Skin of body (tissue), 1 donor: ENCODE measurements at regions not wholly inside any gene's neighbourhood (a gene's known extent, or its start where the extent isn't known, plus 50 kb on each side); places are given as distances from the start of the nearest gene placed in this dataset.
A peak's percentile ranks its signal among the peaks of the same experiment; 100 is the strongest.

ENCODE experiments used
- DNase-seq: peaks from one replicate; lab custom pipeline; 2025; lab: John Stamatoyannopoulos, UW

- DNase-seq, result no peak
Observed at GRCh38 chr18:6465281-6465680, 50.6 kb upstream of the L3MBTL4 start.

- DNase-seq, result peak; percentile 54
Observed at GRCh38 chr18:6476190-6476589, 61.5 kb upstream of the L3MBTL4 start.

- DNase-seq, result no peak
Observed at GRCh38 chr18:6476880-6477279, 62.2 kb upstream of the L3MBTL4 start.

GRCh38 chr18:6478121-6478520 lies 63.4 kb upstream of the L3MBTL4 start:
- peak; percentile 80 for DNase-seq

- no peak for DNase-seq
Observed at GRCh38 chr18:6479699-6480098, 65.0 kb upstream of the L3MBTL4 start.

- DNase-seq, result peak; percentile 89
Observed at GRCh38 chr18:6482198-6482977, 67.7 kb upstream of the L3MBTL4 start.

GRCh38 chr18:6484659-6485058 lies 69.9 kb upstream of the L3MBTL4 start:
- no peak for DNase-seq

- no peak for DNase-seq
Observed at GRCh38 chr18:6486313-6486712, 71.6 kb upstream of the L3MBTL4 start.

- DNase-seq, result no peak
Observed at GRCh38 chr18:6486764-6487426, 72.2 kb upstream of the L3MBTL4 start.

- DNase-seq, result no peak
Observed at GRCh38 chr18:6487968-6488367, 73.3 kb upstream of the L3MBTL4 start.

- DNase-seq, result no peak
Observed at GRCh38 chr18:6488956-6489355, 74.2 kb upstream of the L3MBTL4 start.

- no peak for DNase-seq
Observed at GRCh38 chr18:6489977-6490376, 75.3 kb upstream of the L3MBTL4 start.

- no peak for DNase-seq
Observed at GRCh38 chr18:6493194-6493593, 78.5 kb upstream of the L3MBTL4 start.

GRCh38 chr18:6495536-6495935 lies 80.8 kb upstream of the L3MBTL4 start:
- DNase-seq, result peak; percentile 36

- DNase-seq, result no peak
Observed at GRCh38 chr18:6497543-6497942, 82.8 kb upstream of the L3MBTL4 start.

- DNase-seq, result peak; percentile 81
Observed at GRCh38 chr18:6498289-6498856, 83.7 kb upstream of the L3MBTL4 start.

- DNase-seq, result no peak
Observed at GRCh38 chr18:6504605-6505497, 90.1 kb upstream of the L3MBTL4 start.

GRCh38 chr18:6505498-6505875 lies 90.8 kb upstream of the L3MBTL4 start:
- peak; percentile 47 for DNase-seq

- no peak for DNase-seq
Observed at GRCh38 chr18:6509417-6509816, 94.7 kb upstream of the L3MBTL4 start.

- peak; percentile 54 for DNase-seq
Observed at GRCh38 chr18:6509832-6510231, 95.1 kb upstream of the L3MBTL4 start.

GRCh38 chr18:6520901-6521300 lies 106.2 kb upstream of the L3MBTL4 start:
- DNase-seq, result no peak
